NCI-H69 (cell line): ENCODE measurements at regions not wholly inside any gene's neighbourhood (a gene's known extent, or its start where the extent isn't known, plus 50 kb on each side); places are given as distances from the start of the nearest gene placed in this dataset.

Source experiments
- DNase-seq: peaks from one replicate; lab custom pipeline; 2025; lab: John Stamatoyannopoulos, UW

DNA sequence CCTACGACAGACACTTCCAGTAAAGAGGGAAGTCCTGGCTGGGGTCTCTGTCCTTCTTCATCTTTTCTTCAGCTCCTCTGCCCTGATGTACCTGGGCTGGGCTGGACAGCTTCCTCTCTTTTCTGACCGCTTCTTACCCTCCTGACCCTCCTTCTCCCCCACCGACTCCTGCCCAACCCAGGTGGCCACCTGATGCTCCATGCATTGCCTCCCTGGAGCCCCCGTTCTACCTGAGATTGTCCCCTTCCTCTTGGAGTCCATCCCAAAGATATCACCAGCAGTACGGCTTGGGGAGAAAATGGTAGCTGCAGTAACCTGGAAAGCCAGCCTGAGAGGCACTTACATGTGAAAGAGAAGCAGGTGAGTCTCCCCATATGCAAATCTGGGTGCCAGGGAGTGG is 566.3 kb downstream of the TCERG1L start:
- DNase-seq = no peak

DNA sequence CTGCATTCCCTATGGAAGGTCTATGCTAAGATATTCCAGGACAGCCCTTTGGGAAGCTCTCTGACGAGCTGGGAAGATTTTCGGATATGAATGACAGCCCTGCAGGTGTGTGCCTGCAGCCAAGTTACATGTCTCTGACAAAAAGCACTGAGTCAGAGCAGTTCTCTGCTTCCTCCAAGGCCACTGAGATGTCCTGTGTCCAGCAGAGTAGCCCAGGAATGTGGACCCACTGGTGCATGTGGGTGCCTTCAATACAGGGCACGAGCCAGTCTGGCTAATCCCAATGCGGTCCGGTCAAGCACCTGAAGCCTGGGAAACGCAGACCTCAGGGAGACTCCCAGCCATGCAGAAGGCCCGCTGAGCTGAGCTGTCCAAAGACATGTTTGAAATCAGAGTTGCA is 565.7 kb downstream of the TCERG1L start:
- no peak for DNase-seq

DNA sequence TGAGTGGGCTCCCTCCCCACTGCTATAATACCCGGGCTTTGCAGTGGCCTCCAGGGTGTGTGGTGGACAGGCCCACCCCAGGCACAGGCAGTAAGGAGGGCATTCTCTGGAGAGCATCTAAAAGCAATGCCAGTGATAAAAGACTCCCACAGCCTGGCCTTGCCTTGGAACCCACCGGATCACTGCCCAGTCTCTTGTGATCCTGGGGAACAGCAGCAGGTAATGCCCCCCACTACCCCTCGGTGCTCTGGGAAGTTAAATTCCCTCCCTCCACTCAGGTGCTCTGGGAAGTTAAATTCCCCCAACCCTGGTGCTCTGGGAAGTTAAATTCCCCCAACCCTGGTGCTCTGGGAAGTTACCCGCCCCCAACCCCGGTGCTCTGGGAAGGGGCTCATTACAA is 565.2 kb downstream of the TCERG1L start:
- no peak for DNase-seq

DNA sequence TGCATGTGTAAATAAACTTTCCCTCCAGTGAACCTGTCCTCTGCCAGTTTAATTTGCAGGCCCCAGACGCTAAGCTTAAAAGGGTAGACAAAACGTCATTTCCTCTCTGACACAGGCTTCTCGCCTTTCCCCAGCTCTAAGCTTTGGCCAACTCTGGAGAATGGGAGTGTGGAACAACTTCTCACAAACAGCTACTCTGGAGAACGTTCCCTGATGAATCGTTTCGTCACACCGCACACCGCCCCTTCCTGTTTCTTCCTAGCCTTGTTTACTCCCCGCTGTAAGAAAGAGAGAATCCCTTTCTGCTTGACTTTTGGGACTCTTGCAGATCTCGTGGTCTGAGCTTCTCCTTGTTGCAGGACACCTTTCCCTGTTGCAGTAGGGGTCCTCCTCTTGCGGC is 564.2 kb downstream of the TCERG1L start:
- DNase-seq = no peak

DNA sequence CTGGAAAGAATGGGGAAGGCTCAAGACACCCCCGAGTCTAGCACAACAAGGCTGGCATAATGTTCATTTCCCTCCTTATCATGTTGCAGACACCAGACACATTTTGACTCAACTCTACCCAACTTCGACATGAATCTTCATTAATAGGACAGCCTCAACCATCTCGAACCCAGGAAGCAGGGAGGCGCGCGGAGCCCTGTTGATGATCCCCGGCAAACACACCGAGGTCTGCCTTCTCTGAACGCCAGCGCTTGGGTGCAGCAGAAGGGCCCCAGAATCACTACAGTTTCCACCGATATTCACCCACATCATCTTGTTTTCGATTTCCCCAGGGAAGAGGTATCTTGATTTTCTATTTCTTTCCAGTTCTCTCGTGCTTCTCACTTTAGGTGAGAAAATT is 563.6 kb downstream of the TCERG1L start:
- no peak for DNase-seq

DNA sequence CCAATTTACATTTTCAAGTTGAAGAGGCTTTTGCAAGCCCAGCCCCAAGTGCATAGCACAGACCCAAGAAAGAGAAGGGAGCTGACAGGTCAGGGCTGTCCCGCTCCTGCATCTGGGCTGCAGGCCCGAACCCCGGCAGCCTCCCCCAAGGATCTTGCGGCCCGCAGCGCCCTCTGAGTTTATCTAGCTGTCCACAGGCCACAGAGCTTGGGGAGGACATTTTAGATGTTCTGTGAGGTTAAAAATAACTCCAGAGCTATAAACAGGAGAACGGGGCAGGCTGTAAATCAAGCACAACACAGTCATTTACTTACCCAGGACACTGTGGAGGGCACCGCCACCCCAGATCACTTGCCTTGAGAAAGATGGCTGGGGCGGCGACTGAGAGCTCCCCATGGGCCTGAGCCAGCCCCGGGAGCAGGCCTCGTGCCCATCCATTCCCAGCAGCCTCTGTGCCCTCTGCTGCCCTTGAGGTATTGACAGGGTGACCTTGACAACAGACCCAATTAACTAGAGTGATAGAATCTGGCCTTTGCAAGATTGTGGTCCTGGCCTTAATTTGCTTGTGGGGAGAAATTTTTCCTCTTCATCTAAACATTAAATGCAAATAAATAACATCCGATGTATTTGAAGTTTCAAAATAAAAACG is 563.0 kb downstream of the TCERG1L start:
- no peak for DNase-seq

DNA sequence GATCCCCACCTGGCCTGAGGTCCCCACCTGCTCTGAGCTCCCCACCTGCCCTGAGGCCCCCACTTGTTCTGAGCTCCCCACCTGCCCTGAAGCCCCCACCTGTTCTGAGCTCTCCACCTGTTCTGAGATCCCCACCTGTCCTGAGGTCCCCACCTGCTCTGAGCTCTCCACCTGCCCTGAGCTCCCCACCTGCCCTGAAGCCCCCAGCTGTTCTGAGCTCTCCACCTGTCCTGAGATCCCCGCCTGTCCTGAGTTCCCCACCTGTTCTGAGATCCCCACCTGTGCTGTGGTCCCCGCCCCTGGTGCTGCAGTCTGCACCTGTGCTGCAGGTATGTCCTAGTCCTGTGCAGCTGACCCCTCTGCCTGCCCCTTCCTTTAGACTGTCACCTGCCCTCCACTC is 561.6 kb downstream of the TCERG1L start:
- no peak for DNase-seq

DNA sequence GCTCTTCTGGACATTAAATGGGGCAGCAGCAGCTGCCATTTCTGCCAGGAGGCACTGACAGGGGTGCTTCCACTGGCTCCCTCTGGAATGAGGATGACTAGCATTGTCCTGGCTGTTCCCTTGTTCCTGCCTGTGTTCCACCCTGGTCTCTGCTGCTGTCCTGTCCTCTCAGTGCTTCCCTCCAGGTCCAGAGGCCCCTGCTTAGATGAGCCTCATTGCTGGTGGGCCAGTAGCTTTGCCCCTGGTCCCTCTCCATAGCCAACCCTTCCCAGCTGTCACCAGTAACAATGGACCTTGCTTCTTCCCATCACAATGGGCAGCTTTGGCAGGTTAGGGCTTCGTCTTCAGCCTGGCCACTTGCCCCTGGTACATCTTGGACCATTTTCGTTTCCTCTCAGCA is 561.1 kb downstream of the TCERG1L start:
- no peak for DNase-seq

DNA sequence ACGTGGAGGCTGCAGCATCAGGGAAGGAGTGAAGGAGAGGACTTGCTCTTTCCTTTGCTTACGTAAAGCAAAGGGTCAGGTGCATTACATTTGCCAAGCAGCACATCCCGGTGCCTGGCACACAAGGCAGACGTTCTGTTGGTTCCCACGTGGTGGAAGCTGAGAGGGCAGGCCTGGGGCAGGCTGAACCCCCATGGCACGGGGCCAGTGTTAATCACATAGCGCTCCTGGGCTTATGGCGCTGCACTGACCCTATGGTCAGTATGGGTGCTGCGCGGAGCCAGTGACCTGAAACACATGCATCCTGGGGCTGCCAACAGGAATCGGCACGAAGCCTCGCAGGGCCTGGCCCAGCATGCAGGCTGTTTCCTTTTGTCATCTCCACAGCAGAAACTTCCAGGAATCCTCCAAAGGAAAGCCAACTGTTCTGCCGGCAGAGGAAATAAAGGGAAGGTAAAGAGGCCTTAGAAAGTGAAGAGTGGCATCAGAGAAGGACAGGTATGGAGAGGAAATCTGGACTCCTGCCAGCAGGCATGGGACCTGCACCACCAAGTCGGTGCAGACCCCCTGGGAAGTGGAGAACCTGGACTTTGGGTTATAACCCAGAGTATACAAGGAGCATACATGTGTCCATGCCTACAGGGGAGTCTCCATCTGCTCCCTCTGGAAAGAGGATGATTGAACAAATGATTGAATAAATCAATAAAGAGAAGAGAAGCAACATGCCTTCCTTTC is 560.2 kb downstream of the TCERG1L start:
- no peak for DNase-seq

DNA sequence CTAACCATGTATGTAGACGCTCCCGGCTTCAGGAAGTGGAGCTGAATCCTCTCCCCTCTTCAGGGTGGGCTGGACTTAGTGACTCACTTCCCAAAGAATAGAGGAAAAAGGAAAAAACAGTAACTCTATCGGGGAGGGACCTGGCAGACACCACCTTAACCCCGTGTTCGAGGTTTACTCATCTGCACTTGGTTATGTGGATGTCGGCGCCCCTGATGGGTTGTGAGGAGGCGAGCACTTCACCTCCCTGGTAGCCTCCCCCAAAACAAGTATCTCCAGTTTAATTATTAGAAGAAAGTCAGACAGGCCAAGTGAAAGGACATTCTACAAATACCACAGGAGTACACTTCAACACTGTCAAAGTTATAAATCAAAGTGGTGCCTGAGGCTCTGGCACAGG is 559.7 kb downstream of the TCERG1L start:
- no peak for DNase-seq

DNA sequence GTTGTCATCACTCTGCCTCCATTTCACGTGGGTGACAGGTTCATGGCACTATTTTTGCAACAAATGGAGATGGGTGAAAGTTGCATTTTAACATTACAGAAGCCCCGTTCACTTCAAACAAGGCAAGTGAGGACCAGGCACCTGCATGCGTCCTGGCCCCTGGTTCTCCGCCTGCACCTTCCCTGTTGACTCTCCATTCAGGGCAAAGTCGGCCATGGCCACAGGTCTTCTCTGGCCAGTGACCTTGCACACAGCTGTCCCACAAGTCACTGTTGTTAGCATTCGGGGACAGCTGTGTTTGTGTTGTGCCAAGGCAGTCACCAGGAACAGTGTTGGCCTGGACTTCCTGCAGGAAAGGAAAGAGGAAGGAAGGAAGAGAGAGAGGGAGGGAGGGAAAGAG is 554.9 kb downstream of the TCERG1L start:
- DNase-seq = no peak

DNA sequence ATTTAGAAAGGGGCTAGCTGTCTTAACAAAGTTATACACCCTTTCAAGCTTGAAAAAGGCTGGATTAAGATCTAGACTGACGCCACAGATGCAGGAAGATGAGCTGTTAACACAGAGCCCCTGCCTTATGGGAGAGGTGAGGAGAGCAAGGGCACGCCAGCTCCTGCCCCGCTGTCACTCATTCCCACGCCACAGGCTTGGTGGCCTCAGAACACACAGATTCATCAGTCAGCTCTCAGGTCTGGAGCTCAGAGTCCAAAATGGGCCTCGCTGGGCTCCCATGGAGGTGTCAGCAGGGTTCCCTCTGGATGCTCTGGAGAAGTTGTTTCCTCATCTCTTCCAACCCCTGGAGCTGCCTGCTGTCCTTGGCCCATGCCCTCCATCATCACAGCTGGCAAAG is 554.2 kb downstream of the TCERG1L start:
- DNase-seq = no peak

DNA sequence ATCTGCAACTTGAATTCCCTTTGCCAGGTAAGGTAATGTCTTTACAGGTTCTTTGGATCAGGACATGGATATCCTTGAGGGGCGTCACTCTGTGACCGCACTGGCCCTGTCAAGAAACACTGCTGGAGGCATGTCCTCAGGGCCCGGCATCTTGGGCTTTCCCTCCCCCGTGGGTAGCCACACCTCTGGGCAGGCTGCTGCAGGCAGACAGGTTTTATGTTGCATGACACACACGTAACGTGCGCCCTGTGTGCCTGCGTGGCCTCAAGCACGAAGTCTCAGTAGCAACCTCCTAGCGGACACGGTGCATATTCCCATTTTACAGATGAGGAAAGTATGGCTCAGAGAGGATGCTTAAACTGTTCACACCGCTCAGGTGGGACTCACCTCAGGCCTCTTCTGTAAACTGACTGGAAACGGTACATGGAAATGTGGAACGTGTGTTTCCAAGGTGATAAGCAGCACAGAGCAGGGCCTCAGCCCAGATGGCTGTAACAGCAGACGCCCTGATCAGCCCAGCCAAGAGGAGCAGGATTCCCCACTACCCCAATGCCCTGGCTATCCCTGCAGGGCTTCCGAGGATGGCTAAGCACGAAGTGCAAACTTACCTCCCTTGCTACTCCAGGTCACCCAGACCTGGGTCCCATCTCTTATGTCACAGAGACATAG is 553.6 kb downstream of the TCERG1L start:
- no peak for DNase-seq

DNA sequence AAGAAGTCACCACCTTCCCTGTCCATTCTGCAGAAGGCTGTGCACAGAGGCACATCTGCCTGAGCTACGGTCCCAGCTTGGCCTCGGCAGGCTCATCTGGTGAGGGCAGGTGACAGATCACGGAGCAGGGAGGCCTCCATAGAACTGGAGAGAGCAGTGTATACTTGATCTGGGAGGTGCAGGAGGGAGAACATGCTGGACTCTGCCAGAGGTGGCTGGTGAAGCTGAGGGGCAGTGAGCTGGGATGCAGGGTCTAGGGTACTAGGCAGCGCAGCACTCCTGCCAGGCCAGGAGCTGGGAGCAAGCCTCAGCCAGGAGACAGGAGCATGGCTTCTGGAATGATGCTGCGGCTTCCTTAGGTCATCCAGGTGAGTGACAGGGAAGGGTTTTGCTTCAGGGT is 553.0 kb downstream of the TCERG1L start:
- no peak for DNase-seq

DNA sequence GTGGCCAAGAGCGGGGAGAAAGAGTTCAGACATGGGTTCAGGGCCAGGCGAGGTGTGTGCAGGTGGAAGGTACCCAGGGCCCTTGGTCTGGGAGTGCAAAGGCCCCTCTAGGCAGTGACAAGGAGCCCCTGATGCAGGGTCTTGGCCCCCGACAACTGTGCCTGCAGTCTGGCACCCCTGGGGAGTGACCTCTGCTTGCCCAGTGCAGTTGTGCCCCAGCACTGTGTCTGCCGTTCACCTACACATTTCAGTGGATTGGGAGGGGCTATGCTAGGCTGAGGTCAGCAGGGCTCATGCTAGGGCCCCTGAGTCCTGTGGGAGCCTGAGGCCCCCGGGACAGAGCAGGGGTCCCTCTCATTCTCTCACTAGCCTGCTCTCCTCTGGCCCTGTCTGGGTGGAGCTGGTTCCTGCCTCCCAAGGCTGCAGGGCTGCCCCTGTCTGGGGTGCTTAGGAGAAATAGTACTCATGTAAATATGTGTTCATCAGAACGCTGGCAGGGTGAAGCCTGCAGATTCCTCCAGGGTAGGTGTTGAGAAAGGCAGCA is 550.4 kb downstream of the TCERG1L start:
- DNase-seq = no peak

DNA sequence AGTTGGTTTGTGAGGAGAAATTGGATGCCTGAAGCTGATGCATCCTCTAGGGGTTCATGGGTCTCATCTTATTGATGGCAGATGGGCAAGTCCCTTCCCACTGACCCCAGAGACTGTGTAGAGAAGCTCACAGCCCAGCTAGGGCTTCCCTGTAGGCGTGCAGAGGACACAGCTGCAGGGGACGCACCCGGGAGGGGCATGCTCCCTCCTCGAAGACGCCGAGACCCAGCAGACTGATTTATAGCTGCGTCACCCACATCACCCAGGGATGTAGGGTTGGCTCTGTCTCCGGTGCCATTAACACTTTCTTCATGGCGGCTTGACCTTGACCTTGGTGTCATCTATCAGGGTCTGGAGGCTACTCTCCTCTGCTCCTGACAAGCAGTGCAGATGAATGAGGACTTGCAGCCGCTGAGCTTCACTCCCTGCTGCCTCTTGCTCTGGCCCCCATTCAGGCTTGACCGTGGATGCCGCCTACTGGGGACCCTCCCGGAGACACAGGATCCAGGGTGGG is 549.7 kb downstream of the TCERG1L start:
- no peak for DNase-seq

DNA sequence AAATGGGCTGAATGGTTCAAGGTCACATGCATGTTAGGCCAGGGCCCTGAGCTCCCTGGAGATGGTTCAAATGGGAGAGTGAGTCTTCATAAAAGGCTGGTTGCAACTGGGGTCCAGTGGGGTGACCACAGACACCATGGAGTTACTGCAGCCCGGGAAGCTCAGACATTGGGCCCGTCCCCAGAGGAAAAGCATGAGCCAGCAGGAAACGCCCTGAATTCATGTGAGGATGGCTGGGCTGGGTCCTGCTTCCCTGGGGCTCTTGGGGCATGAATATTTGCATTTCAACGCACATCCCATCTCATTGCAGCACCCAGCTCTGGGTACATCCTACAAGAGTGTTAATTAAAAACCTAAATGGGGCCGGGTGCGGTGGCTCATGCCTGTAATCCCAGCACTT is 549.0 kb downstream of the TCERG1L start:
- DNase-seq = no peak

DNA sequence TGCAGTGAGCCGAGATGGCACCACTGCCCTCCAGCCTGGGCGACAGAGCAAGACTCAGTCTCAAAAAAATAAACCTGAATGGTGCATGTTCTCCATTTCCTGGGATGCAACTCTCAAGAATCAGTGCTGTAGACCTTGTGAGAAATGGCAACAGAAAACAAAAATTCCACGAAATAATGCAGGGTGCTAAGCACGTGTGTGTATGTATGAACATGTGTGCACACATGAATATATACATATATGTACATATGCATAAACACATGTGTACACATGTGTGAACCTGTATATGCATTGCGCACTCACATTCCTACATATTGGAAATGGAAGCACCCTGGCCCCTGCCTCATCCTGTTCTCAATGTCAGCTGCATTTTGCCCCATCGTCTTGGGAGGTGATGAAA is 548.5 kb downstream of the TCERG1L start:
- no peak for DNase-seq

DNA sequence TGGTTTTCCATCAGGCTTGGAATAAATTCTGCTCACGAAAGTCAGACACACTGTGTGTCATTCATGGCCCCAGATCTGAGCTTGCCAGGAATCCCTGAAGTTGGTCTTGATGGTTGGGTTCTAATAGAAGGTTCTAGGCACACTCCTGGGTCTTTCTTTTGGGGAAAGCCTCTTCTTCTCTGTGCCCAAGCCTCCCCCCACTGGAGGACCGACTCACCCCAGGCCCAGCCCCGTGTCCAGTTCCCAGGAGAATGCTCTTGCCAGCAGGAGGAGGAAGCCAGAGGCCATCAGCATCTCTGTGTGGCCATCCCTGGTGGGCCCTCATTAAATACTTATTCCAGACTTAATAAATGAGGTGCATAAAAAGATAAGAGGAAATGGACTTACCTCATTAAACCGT is 548.0 kb downstream of the TCERG1L start:
- no peak for DNase-seq

DNA sequence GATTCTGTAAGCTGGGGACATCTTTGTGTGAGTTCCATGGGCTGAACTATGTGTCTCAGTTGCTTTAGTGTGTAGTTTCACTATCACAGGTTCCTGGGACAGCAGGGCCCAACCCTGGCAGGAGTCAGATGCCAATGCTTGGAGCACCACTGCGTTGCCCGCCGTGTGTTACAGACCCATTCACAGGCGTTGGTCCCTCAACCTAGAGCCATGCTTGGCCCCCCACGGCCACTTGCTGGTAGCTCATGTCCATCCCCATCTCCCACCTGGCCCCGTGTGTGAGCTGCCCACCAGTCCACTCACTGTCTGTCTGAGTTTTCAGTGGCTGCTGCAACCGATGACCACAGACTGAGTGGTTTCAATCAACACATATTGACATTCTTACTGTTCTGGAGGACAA is 546.9 kb downstream of the TCERG1L start:
- DNase-seq = no peak

DNA sequence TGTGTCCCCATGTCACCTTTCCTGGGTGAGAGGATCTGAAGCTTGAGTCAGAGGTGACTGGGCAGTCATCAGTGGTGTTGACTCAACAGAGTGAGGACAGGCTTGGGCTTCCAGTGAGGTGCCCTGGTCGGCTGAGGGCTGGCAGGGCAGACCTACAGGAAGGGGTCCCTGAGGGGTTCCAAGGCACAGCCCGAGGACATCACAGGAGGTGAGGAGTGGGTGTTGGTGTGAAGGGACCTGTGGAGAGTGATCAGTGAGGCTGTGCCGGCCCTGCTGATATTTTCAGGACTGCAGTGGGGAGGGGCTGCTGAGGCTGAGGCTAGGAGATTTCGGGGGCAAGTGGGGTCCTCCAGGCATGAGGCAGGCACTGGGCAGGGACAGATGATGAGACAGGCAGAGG is 545.5 kb downstream of the TCERG1L start:
- DNase-seq = no peak

DNA sequence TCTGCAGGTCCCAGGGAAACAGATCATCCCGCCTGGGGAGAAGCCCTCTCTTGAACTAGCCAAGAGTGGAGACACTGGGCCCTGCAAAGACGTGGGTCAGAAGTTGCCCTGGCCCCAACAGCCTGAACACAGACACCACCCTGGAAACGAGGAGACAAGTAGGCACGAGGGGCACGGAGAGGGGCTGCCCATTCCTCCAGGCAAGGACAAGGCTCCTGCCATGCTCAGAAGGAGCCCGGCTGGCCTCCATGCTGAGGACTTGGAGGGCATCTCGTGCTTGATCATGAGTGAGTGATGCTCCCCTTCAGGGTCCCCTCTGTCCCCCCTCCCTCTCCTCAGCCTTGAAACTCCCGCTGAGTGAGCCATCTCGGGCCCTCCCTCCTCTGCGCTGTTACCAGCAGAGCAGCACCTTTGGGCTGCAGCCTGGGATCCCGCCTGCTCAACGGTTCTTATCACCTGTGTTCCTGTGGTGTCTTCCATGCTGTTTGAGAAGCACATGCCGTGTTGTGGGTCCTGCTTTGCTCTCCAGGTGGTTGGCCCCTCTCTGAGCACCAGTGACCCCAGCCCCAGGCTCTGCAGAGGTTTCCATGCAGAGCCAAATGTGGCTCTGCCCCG is 544.3 kb downstream of the TCERG1L start:
- DNase-seq = no peak
